Left ventricle myocardium superior (tissue), 1 donor: ENCODE measurements at regions not wholly inside any gene's neighbourhood (a gene's known extent, or its start where the extent isn't known, plus 50 kb on each side); places are given as distances from the start of the nearest gene placed in this dataset.

Experiments used
- ATAC-seq: fragments of 200-7000 bp; cut with Tn5 transposase; one replicate; pipeline ENCODE4 v1.9.1; 2020; ENCODE audit warnings: mild to moderate bottlenecking, moderate library complexity
- DNase-seq: peaks from one replicate; pipeline ENCODE4 v3.0.0-alpha.2; 2020
- intact Hi-C: fragments of 100-400 bp; cut with micrococcal nuclease; formaldehyde crosslinking; loops from one replicate; pipeline ENCODE4 v1.11.0; 2022
- donor health status: DM: no; HTN: yes; CAD: no; lungs with severe emphysema.

- DNase-seq (no peak), ATAC-seq (no peak)
Observed at GRCh38 chr1:239587066-239587465, 200.7 kb downstream of the CHRM3 start.

GRCh38 chr1:239587574-239588369 lies 201.4 kb downstream of the CHRM3 start:
- intact Hi-C loops = no loop called here
- ATAC-seq = no peak

More at GRCh38 chr1:239587066-239587465, 200.7 kb downstream of the CHRM3 start:
- intact Hi-C loops = no loop called here

DNA sequence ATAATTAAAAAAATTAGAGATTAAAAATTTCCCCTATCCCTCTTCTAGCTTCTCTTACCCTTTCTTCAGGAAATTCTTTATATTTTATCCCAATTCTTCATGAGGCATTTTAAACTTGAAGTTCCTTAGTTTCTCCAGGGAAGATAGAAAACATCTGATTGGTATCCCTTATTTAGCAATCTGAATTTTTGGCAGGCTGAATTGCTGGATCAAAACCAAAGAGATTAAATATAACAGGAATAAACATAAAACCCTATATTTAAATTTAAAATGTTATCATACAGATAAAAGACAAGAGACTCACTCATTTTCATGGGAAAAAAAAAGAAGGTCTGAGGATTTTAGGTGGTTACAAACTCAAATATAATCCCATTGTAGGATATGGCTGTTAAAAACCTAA lies 204.2 kb downstream of the CHRM3 start:
- ATAC-seq = no peak
- intact Hi-C loops = no loop called here
- DNase-seq = no peak

More at GRCh38 chr1:239587574-239588369, 201.4 kb downstream of the CHRM3 start:
- DNase-seq = no peak

GRCh38 chr1:239593527-239593926 lies 207.2 kb downstream of the CHRM3 start:
- ATAC-seq = no peak
- DNase-seq = no peak
- intact Hi-C loops = no loop called here

GRCh38 chr1:239600588-239600987 lies 214.2 kb downstream of the CHRM3 start:
- ATAC-seq (no peak), DNase-seq (no peak)
- intact Hi-C loops = no loop called here

- ATAC-seq = no peak
- DNase-seq = no peak
- intact Hi-C loops = no loop called here
Observed at GRCh38 chr1:239601108-239601507, 214.7 kb downstream of the CHRM3 start.

DNA sequence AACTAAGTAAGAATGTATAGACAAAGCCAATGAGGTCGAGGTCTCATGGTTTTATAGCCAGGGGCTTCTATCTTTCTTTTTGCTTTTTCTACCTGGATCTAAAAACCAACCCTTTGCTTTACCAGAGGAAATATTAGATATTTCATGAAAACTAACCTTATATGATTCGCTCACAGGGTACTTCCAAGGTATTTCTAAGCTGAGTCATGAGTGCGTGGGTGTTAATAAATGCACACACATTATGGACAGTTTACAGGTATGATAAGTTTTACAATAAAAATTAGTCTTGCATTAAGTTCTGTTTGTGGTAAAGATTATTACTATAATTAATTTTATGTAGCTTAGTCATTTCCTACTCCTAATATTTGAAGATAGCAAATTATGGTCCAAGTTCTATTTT lies 217.2 kb downstream of the CHRM3 start:
- DNase-seq = no peak
- intact Hi-C loops = no loop called here
- ATAC-seq = no peak

GRCh38 chr1:239606850-239607400 lies 220.6 kb downstream of the CHRM3 start:
- ATAC-seq (no peak), DNase-seq (no peak)
- intact Hi-C loops = no loop called here

DNA sequence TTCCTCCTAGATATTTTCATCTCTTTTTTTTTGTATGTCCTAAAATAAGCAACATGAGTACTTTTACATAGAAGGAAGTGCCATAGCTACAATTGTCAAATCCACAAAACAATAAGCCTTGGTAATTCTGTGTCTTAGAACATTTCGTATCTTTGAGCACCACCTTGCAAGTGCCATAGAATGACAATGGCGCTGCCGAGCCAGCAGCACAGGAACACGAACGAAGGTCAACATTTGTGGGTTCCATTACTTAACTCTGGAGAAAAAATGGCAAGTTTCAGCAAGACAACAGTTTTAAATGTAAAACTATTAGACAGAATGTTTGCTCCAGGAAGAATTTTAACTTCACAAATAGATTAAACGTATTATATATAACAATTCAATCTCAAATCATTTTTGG lies 222.1 kb downstream of the CHRM3 start:
- intact Hi-C loops = no loop called here
- no peak for ATAC-seq

GRCh38 chr1:239612379-239612778 lies 226.0 kb downstream of the CHRM3 start:
- intact Hi-C loops = loop anchor here (10.0 kb wide), 1 partner anchor 208 kb away; no protein-coding TSS in a partner anchor
- ATAC-seq = no peak

More for the DNA sequence above, 222.1 kb downstream of the CHRM3 start:
- no peak for DNase-seq

DNA sequence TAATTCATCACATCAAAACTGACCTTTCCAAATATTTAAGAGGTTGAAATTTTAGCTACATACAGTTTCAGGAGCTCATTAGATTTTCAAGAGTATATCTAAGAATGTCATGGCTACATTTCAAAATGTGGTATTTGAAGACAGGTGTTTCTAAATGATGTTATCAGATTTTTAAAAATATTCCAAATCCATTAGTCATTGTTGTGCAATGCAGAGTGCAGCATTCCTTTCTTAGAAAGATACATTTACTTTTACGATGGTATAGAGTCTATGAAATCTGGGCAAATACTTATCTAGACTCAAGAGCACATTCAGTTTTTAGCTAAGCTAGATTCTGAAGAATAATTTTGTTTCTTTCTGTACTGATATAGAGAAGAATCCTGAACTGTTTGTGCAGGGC lies 230.3 kb downstream of the CHRM3 start:
- intact Hi-C loops = loop anchor here (10.0 kb wide), 1 partner anchor 212 kb away; no protein-coding TSS in a partner anchor
- no peak for DNase-seq
- ATAC-seq = no peak

More at GRCh38 chr1:239612379-239612778, 226.0 kb downstream of the CHRM3 start:
- DNase-seq = no peak

GRCh38 chr1:239617259-239617658 lies 230.9 kb downstream of the CHRM3 start:
- intact Hi-C loops = loop anchor here (10.0 kb wide), 1 partner anchor 212 kb away; no protein-coding TSS in a partner anchor
- DNase-seq (no peak), ATAC-seq (no peak)

- intact Hi-C loops = loop anchor here (10.0 kb wide), 1 partner anchor 213 kb away; no protein-coding TSS in a partner anchor
- ATAC-seq = no peak
- no peak for DNase-seq
Observed at GRCh38 chr1:239617731-239618130, 231.4 kb downstream of the CHRM3 start.

DNA sequence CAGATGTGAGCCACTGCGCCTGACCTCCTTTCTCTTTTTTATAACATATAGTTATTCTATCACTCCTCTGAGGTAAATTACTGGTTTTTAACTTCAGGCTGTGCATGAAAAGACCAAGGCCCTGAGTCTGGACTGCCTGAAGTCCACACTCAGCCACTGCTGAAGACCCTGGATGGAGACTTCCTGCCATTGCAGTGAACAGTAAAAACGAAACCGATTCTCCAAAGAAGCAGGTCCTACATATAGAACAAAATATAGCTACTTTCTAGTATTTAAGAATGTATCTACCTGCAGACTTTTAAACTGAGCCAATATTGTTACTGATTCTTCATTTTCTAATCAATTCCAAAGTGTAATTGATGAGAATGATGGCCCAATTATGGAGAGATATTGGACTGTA lies 232.8 kb downstream of the CHRM3 start:
- DNase-seq (no peak), ATAC-seq (no peak)
- intact Hi-C loops = loop anchor here (10.0 kb wide), 1 partner anchor 214 kb away; no protein-coding TSS in a partner anchor

DNA sequence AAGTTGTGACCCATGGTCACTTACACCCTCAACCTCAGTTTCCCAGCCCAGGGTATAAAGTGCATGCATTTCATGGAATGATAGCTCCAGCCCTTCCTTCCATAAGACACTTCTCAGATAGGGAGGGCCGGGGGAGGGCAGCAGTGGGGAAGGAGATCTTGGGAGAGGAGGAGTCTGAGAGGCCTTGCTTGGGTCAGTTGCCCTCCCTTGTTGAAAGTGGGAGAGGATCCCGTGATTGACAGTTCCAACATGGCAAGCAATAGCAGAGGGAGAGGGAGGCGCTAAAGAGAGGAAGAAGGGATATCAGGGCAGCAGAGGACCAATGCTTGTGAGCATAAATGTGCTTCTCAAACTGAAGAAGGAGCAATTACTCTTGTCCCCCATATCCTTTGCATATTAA lies 244.4 kb downstream of the CHRM3 start:
- intact Hi-C loops = no loop called here
- no peak for DNase-seq

GRCh38 chr1:239633432-239633831 lies 247.1 kb downstream of the CHRM3 start:
- intact Hi-C loops = no loop called here
- ATAC-seq (no peak), DNase-seq (no peak)

More for the DNA sequence above, 244.4 kb downstream of the CHRM3 start:
- no peak for ATAC-seq

DNA sequence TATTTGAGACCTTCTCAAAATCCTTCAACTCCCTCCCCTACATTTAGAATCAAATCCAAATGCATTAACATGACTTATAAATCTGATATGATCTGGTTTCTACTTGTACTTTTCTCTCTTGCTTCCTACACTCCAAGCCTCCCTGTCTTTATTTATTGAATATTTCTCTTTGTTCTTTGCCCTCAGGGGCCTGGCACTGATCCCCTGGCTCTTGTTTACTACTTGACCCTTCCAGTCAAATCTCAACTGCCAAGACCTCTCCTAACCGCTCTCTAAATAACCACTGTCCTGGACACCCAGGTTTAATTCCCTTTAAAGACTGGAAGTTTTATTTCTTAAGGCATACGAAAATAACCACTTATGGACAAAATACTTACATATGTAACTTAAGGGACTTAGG lies 248.9 kb downstream of the CHRM3 start:
- DNase-seq = no peak
- intact Hi-C loops = no loop called here
- no peak for ATAC-seq

DNA sequence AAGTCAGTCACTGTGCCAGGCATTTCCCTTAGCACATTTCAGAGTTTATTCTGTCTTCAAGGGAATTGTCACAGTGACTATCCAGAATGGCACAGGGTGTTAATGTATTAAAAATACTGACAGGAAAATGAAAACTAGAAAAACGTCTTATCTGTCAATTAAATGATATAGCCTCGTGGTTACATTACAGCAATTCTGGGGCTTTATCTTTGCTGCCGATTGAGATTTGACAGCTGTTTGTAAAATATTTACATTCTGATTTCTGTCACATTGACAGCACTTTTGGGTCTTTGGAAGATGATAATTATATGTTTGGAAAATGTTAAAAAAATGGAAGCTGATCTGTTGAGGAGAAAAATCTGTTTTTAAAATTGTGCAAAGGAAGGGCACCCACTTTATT lies 250.0 kb downstream of the CHRM3 start:
- intact Hi-C loops = no loop called here
- ATAC-seq = no peak
- no peak for DNase-seq

DNA sequence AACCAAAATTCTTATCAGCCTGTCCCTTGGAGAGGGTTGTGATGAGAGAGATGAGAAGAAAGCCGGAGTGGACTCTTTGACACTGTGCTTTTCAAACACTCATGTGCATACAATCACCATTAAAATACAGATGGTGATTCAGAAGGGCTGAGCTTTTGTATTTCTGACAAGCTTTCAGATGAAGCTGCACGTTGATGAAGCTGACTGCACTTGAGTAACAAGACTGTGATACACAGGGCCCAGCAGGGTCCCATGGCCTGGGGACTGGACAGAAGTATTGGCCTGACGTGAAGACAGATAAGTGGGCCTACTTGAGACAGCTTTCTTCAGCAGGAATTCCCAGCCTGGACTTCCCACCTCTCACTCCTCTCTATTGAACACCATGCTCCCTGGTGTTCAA lies 258.2 kb downstream of the CHRM3 start:
- no peak for ATAC-seq
- intact Hi-C loops = no loop called here
- no peak for DNase-seq

- no peak for DNase-seq
- no peak for ATAC-seq
- intact Hi-C loops = no loop called here
Observed at GRCh38 chr1:239647045-239647444, 260.7 kb downstream of the CHRM3 start.
